SK-N-SH (cell line): ENCODE measurements at regions not wholly inside any gene's neighbourhood (a gene's known extent, or its start where the extent isn't known, plus 50 kb on each side); places are given as distances from the start of the nearest gene placed in this dataset.

ENCODE experiments used
- CTCF ChIA-PET: fragments of 300-600, 350-600 bp; formaldehyde crosslinking; extraction: SDS; loops from one replicate; lab custom pipeline; 2021; lab: Yijun Ruan, JAX
- POLR2A ChIA-PET: fragments of 350-600 bp; sonication (Branson Sonifier 250); formaldehyde crosslinking; extraction: SDS; loops from one replicate; lab custom pipeline; 2020; ENCODE audit warnings: antibody characterized with exemption, inconsistent platforms; lab: Yijun Ruan, JAX
- DNase-seq: peaks from one replicate; pipeline ENCODE4 v3.0.0; 2012
- H2AFZ ChIP-seq: fragments of 200-600 bp; sonication (generic); 2 replicates; pipeline ENCODE4 v1.8.1; 2016; ENCODE audit warnings: antibody characterized with exemption, mild to moderate bottlenecking, low read depth
- H3F3A ChIP-seq: fragments of 200-600 bp; sonication (generic); replicated peaks from 2 replicates; pipeline ENCODE3; 2016; ENCODE audit warnings: antibody characterized with exemption, mild to moderate bottlenecking; ENCODE audit not compliant: insufficient read depth
- H3K27ac ChIP-seq, 2 experiments: fragments of 200-500 bp in 1 of 2; fragments of 200-600 bp in 1 of 2; sonication (Bioruptor generic) in 1 of 2; sonication (generic), shearing (Covaris generic) in 1 of 2; 2 replicates each; pipeline versions ENCODE4 v1.5.1 to v1.6.1; 2014 to 2016; ENCODE audit warnings: low read depth in 2 of 2, inconsistent platforms in 1 of 2, low read length in 1 of 2, mild to moderate bottlenecking in 1 of 2, mixed read lengths in 1 of 2
- H3K27me3 ChIP-seq: fragments of 200-600 bp; sonication (generic), shearing (Covaris generic); 2 replicates; pipeline ENCODE4 v1.6.1; 2016; ENCODE audit warnings: mixed run types; ENCODE audit not compliant: insufficient read depth
- H3K36me3 ChIP-seq, 2 experiments: fragments of 200-500 bp in 1 of 2; fragments of 200-600 bp in 1 of 2; sonication (Bioruptor generic) in 1 of 2; sonication (generic) in 1 of 2; replicated peaks in 1 of 2; 2 replicates each; pipeline versions ENCODE3 to v1.5.1; 2014 to 2016; ENCODE audit warnings: low read length in 1 of 2, mild to moderate bottlenecking in 1 of 2; ENCODE audit not compliant: insufficient read depth in 2 of 2, control insufficient read depth in 1 of 2
- H3K4me1 ChIP-seq, 2 experiments: fragments of 200-500 bp in 1 of 2; fragments of 200-600 bp in 1 of 2; sonication (Bioruptor generic) in 1 of 2; sonication (generic), shearing (Covaris generic) in 1 of 2; 2 replicates each; pipeline versions ENCODE4 v1.5.1 to v1.6.1; 2014 to 2016; ENCODE audit warnings: low read depth in 1 of 2, low read length in 1 of 2, mixed run types in 1 of 2; ENCODE audit not compliant: insufficient read depth in 2 of 2, control insufficient read depth in 1 of 2
- H3K4me2 ChIP-seq: fragments of 200-600 bp; sonication (generic), shearing (Covaris generic); 2 replicates; pipeline ENCODE4 v1.6.1; 2017; ENCODE audit warnings: mixed run types
- H3K4me3 ChIP-seq, 2 experiments: fragments of 200-500 bp in 1 of 2; fragments of 200-600 bp in 1 of 2; sonication (Bioruptor generic) in 1 of 2; sonication (generic), shearing (Covaris generic) in 1 of 2; 2 replicates each; pipeline versions ENCODE4 v1.5.1 to v1.8.1; 2014 to 2016; ENCODE audit warnings: low read depth in 2 of 2, inconsistent platforms in 1 of 2, low read length in 1 of 2, mild to moderate bottlenecking in 1 of 2, mixed read lengths in 1 of 2, moderate library complexity in 1 of 2
- H3K79me2 ChIP-seq: fragments of 200-600 bp; sonication (generic); 2 replicates; pipeline ENCODE4 v1.8.1; 2017; ENCODE audit warnings: mild to moderate bottlenecking; ENCODE audit not compliant: insufficient read depth
- H3K9ac ChIP-seq: fragments of 200-600 bp; sonication (generic); 2 replicates; pipeline ENCODE4 v1.6.1; 2017; ENCODE audit warnings: mixed run types
- H3K9me2 ChIP-seq: fragments of 200-600 bp; sonication (generic); 2 replicates; pipeline ENCODE4 v1.6.1; 2017; ENCODE audit warnings: mixed run types
- H3K9me3 ChIP-seq: fragments of 200-600 bp; sonication (generic); 2 replicates; pipeline ENCODE4 v1.6.1; 2017; ENCODE audit warnings: mixed run types, mild to moderate bottlenecking, moderate library complexity
- H4K20me1 ChIP-seq: fragments of 200-600 bp; sonication (generic); 2 replicates; pipeline ENCODE4 v1.6.1; 2017; ENCODE audit warnings: mild to moderate bottlenecking, mixed run types; ENCODE audit not compliant: insufficient read depth
- CHD2 ChIP-seq: fragments of 150-350 bp; IDR thresholded peaks from 2 replicates; pipeline ENCODE4 v1.6.1; 2018; ENCODE audit warnings: low read length; ENCODE audit not compliant: partially characterized antibody
- MXI1 ChIP-seq: IDR thresholded peaks from 2 replicates; pipeline ENCODE4 v1.6.1; 2012; ENCODE audit warnings: mild to moderate bottlenecking, low read depth, low read length, improper control_type of control experiment
- NRF1 ChIP-seq: IDR thresholded peaks from 2 replicates; pipeline ENCODE4 v1.6.1; 2012; ENCODE audit warnings: low read depth, mild to moderate bottlenecking, low read length
- POLR2AphosphoS5 ChIP-seq: IDR thresholded peaks from 2 replicates; pipeline ENCODE4 v1.6.1; 2012; ENCODE audit warnings: low read depth, low read length
- RCOR1 ChIP-seq: fragments of 150-350 bp; IDR thresholded peaks from 2 replicates; pipeline ENCODE4 v1.6.1; 2017; ENCODE audit warnings: antibody characterized with exemption, low read length
- RFX5 ChIP-seq: IDR thresholded peaks from 2 replicates; pipeline ENCODE4 v1.6.1; 2012; ENCODE audit warnings: mild to moderate bottlenecking, improper control_type of control experiment, low read length
- TAF1 ChIP-seq: IDR thresholded peaks from 2 replicates; pipeline ENCODE4 v1.6.1; 2012; ENCODE audit warnings: low read depth, mild to moderate bottlenecking, low read length, moderate library complexity, borderline replicate concordance
- TCF12 ChIP-seq: IDR thresholded peaks from 2 replicates; pipeline ENCODE4 v1.4.0; 2012
- TEAD4 ChIP-seq: IDR thresholded peaks from 2 replicates; pipeline ENCODE4 v1.4.0; 2012; ENCODE audit warnings: mild to moderate bottlenecking, borderline replicate concordance; ENCODE audit not compliant: insufficient read depth
- USF1 ChIP-seq: IDR thresholded peaks from 2 replicates; pipeline ENCODE4 v1.4.0; 2012; ENCODE audit warnings: low read depth, borderline replicate concordance
- WGBS: methylation state at CpG from one replicate; pipeline ENCODE4 v1.1.6; 2017; ENCODE audit warnings: low lambda C conversion rate; 5-methylcytosine and 5-hydroxymethylcytosine counted together
- TF ChIP-seq, protein P1 (sequence below): IDR thresholded peaks from 2 replicates; pipeline ENCODE4 v1.6.1; 2012; ENCODE audit warnings: mild to moderate bottlenecking, low read depth, low read length, moderate library complexity
- TF ChIP-seq, protein P2 (sequence below): IDR thresholded peaks from 2 replicates; pipeline ENCODE4 v1.4.0; 2012; ENCODE audit warnings: low read depth

DNA sequence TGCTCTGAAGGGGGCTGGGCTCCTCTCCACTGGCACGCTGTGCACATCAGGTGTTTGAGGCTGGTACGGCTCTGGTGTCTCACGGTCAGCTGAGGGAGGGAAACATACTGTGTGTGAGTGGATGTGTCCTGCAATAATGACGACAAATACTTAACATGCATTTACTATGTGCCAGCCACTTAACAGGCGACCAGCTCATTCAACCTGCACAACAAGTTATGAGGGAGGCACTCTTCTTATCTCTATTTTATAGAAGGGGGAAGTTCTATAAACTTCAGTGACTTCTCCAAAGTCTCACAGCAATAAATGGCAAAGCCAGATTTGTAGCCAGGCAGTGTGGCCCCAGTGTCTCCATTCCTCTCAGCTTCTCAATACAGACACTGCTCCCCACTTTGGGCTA is 83.1 kb upstream of the LINGO1 start (continued):
- TF ChIP-seq, protein P1, sequence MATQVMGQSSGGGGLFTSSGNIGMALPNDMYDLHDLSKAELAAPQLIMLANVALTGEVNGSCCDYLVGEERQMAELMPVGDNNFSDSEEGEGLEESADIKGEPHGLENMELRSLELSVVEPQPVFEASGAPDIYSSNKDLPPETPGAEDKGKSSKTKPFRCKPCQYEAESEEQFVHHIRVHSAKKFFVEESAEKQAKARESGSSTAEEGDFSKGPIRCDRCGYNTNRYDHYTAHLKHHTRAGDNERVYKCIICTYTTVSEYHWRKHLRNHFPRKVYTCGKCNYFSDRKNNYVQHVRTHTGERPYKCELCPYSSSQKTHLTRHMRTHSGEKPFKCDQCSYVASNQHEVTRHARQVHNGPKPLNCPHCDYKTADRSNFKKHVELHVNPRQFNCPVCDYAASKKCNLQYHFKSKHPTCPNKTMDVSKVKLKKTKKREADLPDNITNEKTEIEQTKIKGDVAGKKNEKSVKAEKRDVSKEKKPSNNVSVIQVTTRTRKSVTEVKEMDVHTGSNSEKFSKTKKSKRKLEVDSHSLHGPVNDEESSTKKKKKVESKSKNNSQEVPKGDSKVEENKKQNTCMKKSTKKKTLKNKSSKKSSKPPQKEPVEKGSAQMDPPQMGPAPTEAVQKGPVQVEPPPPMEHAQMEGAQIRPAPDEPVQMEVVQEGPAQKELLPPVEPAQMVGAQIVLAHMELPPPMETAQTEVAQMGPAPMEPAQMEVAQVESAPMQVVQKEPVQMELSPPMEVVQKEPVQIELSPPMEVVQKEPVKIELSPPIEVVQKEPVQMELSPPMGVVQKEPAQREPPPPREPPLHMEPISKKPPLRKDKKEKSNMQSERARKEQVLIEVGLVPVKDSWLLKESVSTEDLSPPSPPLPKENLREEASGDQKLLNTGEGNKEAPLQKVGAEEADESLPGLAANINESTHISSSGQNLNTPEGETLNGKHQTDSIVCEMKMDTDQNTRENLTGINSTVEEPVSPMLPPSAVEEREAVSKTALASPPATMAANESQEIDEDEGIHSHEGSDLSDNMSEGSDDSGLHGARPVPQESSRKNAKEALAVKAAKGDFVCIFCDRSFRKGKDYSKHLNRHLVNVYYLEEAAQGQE, result no peak
- TF ChIP-seq TAF1 (no peak), RCOR1 (no peak), MXI1 (no peak), POLR2AphosphoS5 (no peak)

DNA sequence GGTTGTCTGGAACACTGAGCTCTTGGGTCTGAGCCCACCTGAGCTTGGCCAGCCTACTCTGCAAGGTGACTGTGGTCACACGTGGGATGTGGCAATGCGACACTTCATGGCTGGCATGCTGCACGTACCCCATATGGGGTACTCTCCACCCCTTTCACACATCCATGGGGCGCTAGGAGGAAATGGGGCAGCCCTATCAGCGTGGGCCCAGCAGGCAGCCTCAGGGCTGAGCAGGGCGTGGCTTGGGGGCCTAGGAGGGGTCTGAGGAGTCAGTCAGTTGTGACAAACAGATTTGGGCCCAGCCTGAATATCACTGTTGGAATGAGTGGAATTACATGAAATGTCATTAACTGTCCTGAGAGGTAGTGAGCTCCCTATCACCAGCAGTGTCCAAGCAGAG is 82.3 kb upstream of the LINGO1 start:
- H3F3A ChIP-seq, result no peaks in the 10 kb centered on the region
- CTCF ChIA-PET, result interaction anchor here (1.2 to 1.3 kb wide), 3 partner anchors 11 to 70 kb away, joined by 3 to 5 read pairs (median 3); no protein-coding TSS in a partner anchor
- 34% methylated on average over 5 of the region's 6 CpGs for WGBS

More for the DNA sequence above, 82.3 kb upstream of the LINGO1 start:
- Histone ChIP-seq H2AFZ (no peak overlapping the region), H3K27me3 (peaks cover 3% of the 10 kb centered on the region; the same call in 1 of the 2 replicates), H4K20me1 (no peaks in the 10 kb centered on the region), H3K9me2 (no peaks in the 10 kb centered on the region), H3K79me2 (no peaks in the 10 kb centered on the region), H3K9me3 (no peaks in the 10 kb centered on the region), H3K4me2 (no peak overlapping the region), H3K36me3 (no peaks in the 10 kb centered on the region), H3K4me3 (no peak overlapping the region), H3K4me1 (peaks cover 0 to 6% of the 10 kb centered on the region in 2 experiments; a peak in 2 of 4 replicates), H3K9ac (no peak overlapping the region), H3K27ac (no peak overlapping the region)
- no peak for DNase-seq
- TF ChIP-seq NRF1, result no peak
- no peak for TF ChIP-seq CHD2
- TF ChIP-seq TEAD4, result no peak
- no peak for TF ChIP-seq RFX5
- TF ChIP-seq, protein P2, sequence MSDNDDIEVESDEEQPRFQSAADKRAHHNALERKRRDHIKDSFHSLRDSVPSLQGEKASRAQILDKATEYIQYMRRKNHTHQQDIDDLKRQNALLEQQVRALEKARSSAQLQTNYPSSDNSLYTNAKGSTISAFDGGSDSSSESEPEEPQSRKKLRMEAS, result no peak
- TF ChIP-seq POLR2AphosphoS5, result no peak
- TF ChIP-seq USF1, result no peak
- TF ChIP-seq RCOR1, result no peak
- TF ChIP-seq TCF12, result no peak
- POLR2A ChIA-PET, result no interaction called here
